ENCODE measurements at regions not wholly inside any gene's neighbourhood (a gene's known extent, or its start where the extent isn't known, plus 50 kb on each side); places are given as distances from the start of the nearest gene placed in this dataset.
"Not testable (repeated sequence)": the region's sequence is repeated elsewhere in the genome, so short reads cannot be mapped to it uniquely, and the experiment has no call there.

GRCh38 chr21:8762241-8762640 is 1759.1 kb upstream of the TPTE start:
- TF ChIP-seq PCBP2 (IDR thresholded peaks at IDR 0.05; ENCODE audit: low read depth, low read length, poor library complexity, severe bottlenecking); ZNF347 (CRISPR knock-in tag; IDR thresholded peaks at IDR 0.05; ENCODE audit: low read depth); TAF1 (IDR thresholded peaks at IDR 0.05; ENCODE audit: control insufficient read depth, extremely low read depth, insufficient read depth, low read length, severe bottlenecking); HMGXB4 (CRISPR knock-in tag; IDR thresholded peaks at IDR 0.05); SIN3B (IDR thresholded peaks at IDR 0.05; ENCODE audit: low read depth); POLR2A (conservative IDR thresholded peaks at IDR 0.05); CTCFL (IDR thresholded peaks at IDR 0.05; ENCODE audit: borderline replicate concordance, insufficient read depth, low read depth, low read length, poor library complexity, severe bottlenecking); CTCF (IDR thresholded peaks at IDR 0.05 in 2 of 3, conservative IDR thresholded peaks at IDR 0.05 in 1 of 3; ENCODE audit: insufficient read depth in 2 of 3, low read depth in 1 of 3, low read length in 3 of 3); SIN3A (IDR thresholded peaks at IDR 0.05; ENCODE audit: borderline replicate concordance in 2 of 2, control insufficient read depth in 1 of 2, low read depth in 2 of 2, low read length in 2 of 2); RBM22 (IDR thresholded peaks at IDR 0.05; ENCODE audit: low read depth, low read length, poor library complexity, severe bottlenecking); ZNF121 (CRISPR knock-in tag; conservative IDR thresholded peaks at IDR 0.05): not testable (repeated sequence)
